Testis (tissue), 2 donors: ENCODE measurements at regions not wholly inside any gene's neighbourhood (a gene's known extent, or its start where the extent isn't known, plus 50 kb on each side); places are given as distances from the start of the nearest gene placed in this dataset.

Source experiments
- DNase-seq: peaks from one replicate; pipeline ENCODE4 v3.0.0-alpha.2; 2019
- H3K27ac ChIP-seq, 2 donors: fragments of 200-600 bp; sonication (generic); one replicate each; pipeline ENCODE4 v1.5.1; 2019
- H3K27me3 ChIP-seq: fragments of 200-600 bp; sonication (generic); one replicate; pipeline ENCODE4 v1.5.1; 2019
- H3K36me3 ChIP-seq: fragments of 200-600 bp; sonication (generic); one replicate; pipeline ENCODE4 v1.5.1; 2017; ENCODE audit warnings: low read depth; ENCODE audit errors: missing control alignments
- H3K4me1 ChIP-seq: fragments of 200-600 bp; sonication (generic); one replicate; pipeline ENCODE4 v1.5.1; 2019
- H3K4me3 ChIP-seq, 2 donors: fragments of 200-600 bp; sonication (generic); one replicate each; pipeline ENCODE4 v1.5.1; 2017 to 2019
- H3K9me3 ChIP-seq: fragments of 200-600 bp; sonication (generic); one replicate; pipeline ENCODE4 v1.5.1; 2017
- CTCF ChIP-seq, 3 experiments: fragments of 450-650 bp in 2 of 3; fragments of 200-600 bp in 1 of 3; sonication (generic) in 1 of 3; IDR thresholded peaks; one replicate each; pipeline ENCODE4 v1.5.1; 2016 to 2019; ENCODE audit warnings: antibody characterized with exemption in 3 of 3, mild to moderate bottlenecking in 2 of 3, moderate library complexity in 1 of 3
- POLR2A ChIP-seq: fragments of 450-650 bp; IDR thresholded peaks from one replicate; pipeline ENCODE4 v1.6.1; 2017; ENCODE audit warnings: antibody characterized with exemption, mild to moderate bottlenecking, moderate library complexity
- WGBS, 2 donors: methylation state at CpG; one replicate each; pipeline ENCODE4 v1.1.5; 2018; 5-methylcytosine and 5-hydroxymethylcytosine counted together
- intact Hi-C: fragments of 100-400 bp; cut with DNase I; formaldehyde crosslinking; loops from one replicate; pipeline ENCODE4 v1.15.1; 2023; ENCODE audit warnings: low total_unique reads

DNA sequence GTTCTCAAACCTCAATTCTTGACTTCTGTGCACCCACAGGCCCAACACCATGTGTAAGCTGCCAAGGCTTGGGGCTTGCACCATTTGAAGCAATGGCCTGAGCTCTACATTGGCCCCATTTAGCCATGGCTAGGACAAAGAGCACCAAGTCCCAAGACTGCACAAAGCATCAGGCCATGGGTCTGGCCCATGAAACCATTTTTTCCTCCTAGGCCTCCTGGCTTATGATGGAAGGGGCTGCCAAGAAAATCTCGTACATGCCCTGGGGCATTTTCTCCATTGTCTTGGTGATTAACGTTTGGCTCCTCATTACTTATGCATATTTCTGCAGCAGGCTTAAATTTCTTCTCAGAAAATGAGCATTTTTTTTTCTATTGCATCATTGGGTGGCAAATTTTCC, 1128.7 kb upstream of the ADGRB3 start:
- H3K4me1 ChIP-seq: no peaks in the 10 kb centered on the region
- no peaks in the 10 kb centered on the region for H3K27me3 ChIP-seq
- no peak overlapping the region for H3K27ac ChIP-seq
- H3K4me3 ChIP-seq: no peak overlapping the region
- DNase-seq: no peak
- no peak for TF ChIP-seq CTCF (IDR thresholded peaks at IDR 0.05)
- no peaks in the 10 kb centered on the region for H3K36me3 ChIP-seq
- no peaks in the 10 kb centered on the region for H3K9me3 ChIP-seq
- intact Hi-C loops: no loop called here
- 78 to 82% methylated on average over 2 of the region's 2 CpGs for WGBS, 2 donors

DNA sequence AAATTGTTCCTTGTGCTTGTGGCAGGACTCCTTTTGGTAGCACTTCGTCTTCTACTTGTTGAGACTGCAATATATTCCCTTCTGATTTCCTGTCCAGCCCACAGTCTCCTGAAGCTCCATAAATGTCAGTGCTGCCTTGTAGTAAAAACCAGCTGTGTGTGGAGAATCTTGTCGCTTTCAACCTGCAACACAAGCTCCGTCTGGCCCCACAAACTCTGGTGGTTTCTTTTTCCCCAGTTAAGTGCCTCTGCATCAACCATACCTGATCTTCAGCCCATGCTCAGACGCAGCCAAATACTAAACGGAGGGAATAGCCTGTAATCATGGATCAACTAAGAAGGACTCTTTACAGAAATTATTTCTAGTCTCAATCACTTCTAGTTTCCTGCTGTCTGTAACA, 1133.3 kb upstream of the ADGRB3 start:
- H3K4me1 ChIP-seq: no peaks in the 10 kb centered on the region
- H3K9me3 ChIP-seq: no peaks in the 10 kb centered on the region
- no peaks in the 10 kb centered on the region for H3K36me3 ChIP-seq
- intact Hi-C loops: no loop called here
- H3K27me3 ChIP-seq: no peaks in the 10 kb centered on the region
- no peak overlapping the region for H3K4me3 ChIP-seq
- no peak for DNase-seq
- 34 to 36% methylated on average over 5 of the region's 5 CpGs for WGBS, 2 donors
- no peak for TF ChIP-seq CTCF (IDR thresholded peaks at IDR 0.05)
- no peak for TF ChIP-seq POLR2A
- H3K27ac ChIP-seq: no peak overlapping the region

DNA sequence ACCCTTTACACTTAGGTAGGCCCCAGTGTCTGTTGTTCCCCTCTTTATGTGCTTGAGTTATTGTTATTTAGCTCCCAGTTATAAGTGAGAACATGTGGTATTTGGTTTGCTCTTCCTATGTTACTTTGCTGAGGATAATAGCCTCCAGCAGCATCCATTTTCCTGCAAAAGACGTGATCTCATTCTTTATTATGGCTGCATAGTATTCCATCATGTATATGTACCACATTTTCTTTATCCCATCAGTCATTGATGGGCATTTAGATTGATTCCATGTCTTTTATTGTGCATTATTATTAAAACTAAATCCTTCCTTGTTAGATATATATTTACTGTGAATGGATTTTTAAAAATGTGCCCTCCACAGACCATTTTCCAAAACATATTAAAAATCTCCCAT, 1137.3 kb upstream of the ADGRB3 start:
- H3K9me3 ChIP-seq: no peaks in the 10 kb centered on the region
- no peaks in the 10 kb centered on the region for H3K36me3 ChIP-seq
- no peak for TF ChIP-seq POLR2A
- no peaks in the 10 kb centered on the region for H3K27me3 ChIP-seq
- H3K27ac ChIP-seq: no peak overlapping the region
- no peak for DNase-seq
- 96 to 100% methylated on average over 1 of the region's 1 CpG for WGBS, 2 donors
- no peaks in the 10 kb centered on the region for H3K4me1 ChIP-seq
- intact Hi-C loops: no loop called here
- H3K4me3 ChIP-seq: no peak overlapping the region

DNA sequence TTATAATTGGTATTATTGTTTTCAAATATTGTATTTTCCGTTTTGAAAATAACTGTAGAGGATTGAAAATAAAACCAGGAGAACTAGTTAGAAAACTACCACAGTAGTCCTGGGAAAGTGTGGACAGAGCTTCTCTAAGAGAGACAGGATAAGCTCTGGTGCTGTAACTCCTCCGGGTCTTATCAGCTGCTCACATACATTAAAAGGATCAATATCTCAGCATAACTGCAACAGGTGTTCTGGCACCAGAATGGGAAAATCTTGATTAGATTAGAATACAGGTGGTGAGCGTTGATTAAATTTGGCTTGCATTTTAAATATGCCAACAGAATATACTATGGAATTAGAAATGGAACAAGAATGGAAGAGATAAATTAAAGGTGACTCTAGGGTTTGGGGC, 1138.9 kb upstream of the ADGRB3 start:
- no peak for TF ChIP-seq CTCF (IDR thresholded peaks at IDR 0.05)
- TF ChIP-seq POLR2A: no peak
- H3K9me3 ChIP-seq: no peaks in the 10 kb centered on the region
- no peak for DNase-seq
- 72 to 77% methylated on average over 3 of the region's 3 CpGs for WGBS, 2 donors
- intact Hi-C loops: no loop called here
- no peaks in the 10 kb centered on the region for H3K27me3 ChIP-seq
- H3K4me3 ChIP-seq: no peak overlapping the region
- H3K4me1 ChIP-seq: no peaks in the 10 kb centered on the region
- no peak overlapping the region for H3K27ac ChIP-seq
- H3K36me3 ChIP-seq: no peaks in the 10 kb centered on the region

GRCh38 chr6:67493682-67494081, 1141.4 kb upstream of the ADGRB3 start:
- no peaks in the 10 kb centered on the region for H3K4me1 ChIP-seq
- H3K27ac ChIP-seq: no peak overlapping the region
- intact Hi-C loops: no loop called here
- no peaks in the 10 kb centered on the region for H3K36me3 ChIP-seq
- no peak overlapping the region for H3K4me3 ChIP-seq
- H3K27me3 ChIP-seq: no peaks in the 10 kb centered on the region
- TF ChIP-seq CTCF (IDR thresholded peaks at IDR 0.05) (no peak), POLR2A (no peak)
- DNase-seq: no peak
- no peaks in the 10 kb centered on the region for H3K9me3 ChIP-seq
